Activated CD8-positive, alpha-beta T cell treated with anti-CD3 and anti-CD28 coated beads for 36 hours (primary cell): ENCODE measurements at regions not wholly inside any gene's neighbourhood (a gene's known extent, or its start where the extent isn't known, plus 50 kb on each side); places are given as distances from the start of the nearest gene placed in this dataset.

ENCODE experiments used
- ATAC-seq: fragments of 200-7000 bp; cut with Tn5 transposase; one replicate; pipeline ENCODE4 v1.10.0; 2021; ENCODE audit warnings: mild to moderate bottlenecking, moderate library complexity
- CTCF ChIA-PET: fragments of 350-600 bp; sonication (Branson Sonifier 250); formaldehyde crosslinking; loops from one replicate; lab custom pipeline; 2021; ENCODE audit warnings: antibody characterized with exemption; lab: Charles Lee
- POLR2A ChIA-PET: fragments of 350-600 bp; sonication (Branson Sonifier 250); formaldehyde crosslinking; loops from one replicate; lab custom pipeline; 2021; ENCODE audit warnings: antibody characterized with exemption; lab: Charles Lee
- DNase-seq: peaks from one replicate; pipeline ENCODE4 v3.0.0-alpha.2; 2020
- H3K27ac Mint-ChIP-seq: one replicate; pipeline ENCODE4 v1.8.0; 2021; ENCODE audit warnings: mild to moderate bottlenecking, mixed read lengths
- H3K27me3 Mint-ChIP-seq: one replicate; pipeline ENCODE4 v1.8.0; 2021; ENCODE audit warnings: mixed read lengths
- H3K36me3 Mint-ChIP-seq: one replicate; pipeline ENCODE4 v1.8.0; 2021; ENCODE audit warnings: low read depth, mixed read lengths
- H3K4me1 Mint-ChIP-seq: one replicate; pipeline ENCODE4 v1.8.0; 2021; ENCODE audit warnings: low read depth, mixed read lengths
- H3K4me3 Mint-ChIP-seq: one replicate; pipeline ENCODE4 v1.8.0; 2021; ENCODE audit warnings: mild to moderate bottlenecking, moderate library complexity, mixed read lengths
- H3K9me3 Mint-ChIP-seq: one replicate; pipeline ENCODE4 v1.8.0; 2021; ENCODE audit warnings: mixed read lengths
- intact Hi-C: fragments of 100-400 bp; cut with micrococcal nuclease; formaldehyde crosslinking; loops from one replicate; pipeline ENCODE4 v1.10.0; 2022
- TF ChIP-seq, protein P1 (sequence below): fragments of 200-600 bp; IDR thresholded peaks from one replicate; pipeline ENCODE4 v1.8.0; 2022; ENCODE audit warnings: antibody characterized with exemption, mild to moderate bottlenecking

DNA sequence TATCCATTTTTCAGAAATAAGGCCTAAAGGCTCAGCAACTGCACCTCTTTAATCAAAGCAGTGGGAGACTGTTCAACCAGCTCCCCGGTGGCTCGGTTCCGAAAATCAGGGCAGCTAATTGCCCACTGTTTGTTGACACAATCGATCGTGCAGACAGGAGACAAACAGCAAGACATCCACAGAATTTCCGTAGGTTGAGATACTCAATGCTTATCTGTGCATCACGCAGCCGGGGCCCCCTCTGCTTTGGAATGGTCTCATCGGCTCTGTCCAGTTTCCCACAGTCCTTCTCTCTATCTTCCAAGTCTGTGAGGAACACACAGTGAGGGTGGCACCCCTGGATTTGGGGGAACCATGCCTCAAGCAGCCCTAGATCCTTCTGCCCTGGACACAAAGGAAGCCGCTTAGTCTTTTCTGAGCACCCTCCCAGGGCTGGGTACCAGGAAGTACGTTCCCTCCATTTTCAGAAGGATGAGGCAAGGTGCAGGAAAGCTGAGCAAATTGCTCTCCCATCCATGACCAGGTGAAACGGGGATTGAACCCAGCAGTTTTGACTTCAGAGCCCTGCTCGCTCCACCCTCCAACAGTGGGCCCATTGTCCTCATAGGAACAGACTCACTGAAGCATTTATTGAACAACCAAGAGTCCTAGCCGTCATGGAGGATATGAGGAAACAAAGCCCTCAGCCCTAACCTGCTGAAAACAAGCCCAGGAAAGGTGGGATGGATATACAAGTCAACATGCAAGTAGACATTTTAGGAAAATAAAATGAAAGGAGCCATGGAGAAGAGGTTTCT, 70.7 kb downstream of the C16orf95 start:
- ATAC-seq = no peak
- Mint-ChIP-seq H3K27ac (no peak overlapping the region), H3K4me3 (no peak overlapping the region), H3K4me1 (peaks cover 7% of the 10 kb centered on the region), H3K27me3 (no peaks in the 10 kb centered on the region), H3K36me3 (no peaks in the 10 kb centered on the region), H3K9me3 (no peaks in the 10 kb centered on the region)
- no peak for DNase-seq
- ChIA-PET CTCF (interaction anchor here (1.2 kb wide), 2 partner anchors 32 to 44 kb away, joined by 3 to 4 read pairs; no protein-coding TSS in a partner anchor), POLR2A (interaction anchor here (0.6 kb wide), 1 partner anchor 645 kb away, joined by 3 read pairs; no protein-coding TSS in a partner anchor)
- intact Hi-C loops = no loop called here
- TF ChIP-seq, protein P1, sequence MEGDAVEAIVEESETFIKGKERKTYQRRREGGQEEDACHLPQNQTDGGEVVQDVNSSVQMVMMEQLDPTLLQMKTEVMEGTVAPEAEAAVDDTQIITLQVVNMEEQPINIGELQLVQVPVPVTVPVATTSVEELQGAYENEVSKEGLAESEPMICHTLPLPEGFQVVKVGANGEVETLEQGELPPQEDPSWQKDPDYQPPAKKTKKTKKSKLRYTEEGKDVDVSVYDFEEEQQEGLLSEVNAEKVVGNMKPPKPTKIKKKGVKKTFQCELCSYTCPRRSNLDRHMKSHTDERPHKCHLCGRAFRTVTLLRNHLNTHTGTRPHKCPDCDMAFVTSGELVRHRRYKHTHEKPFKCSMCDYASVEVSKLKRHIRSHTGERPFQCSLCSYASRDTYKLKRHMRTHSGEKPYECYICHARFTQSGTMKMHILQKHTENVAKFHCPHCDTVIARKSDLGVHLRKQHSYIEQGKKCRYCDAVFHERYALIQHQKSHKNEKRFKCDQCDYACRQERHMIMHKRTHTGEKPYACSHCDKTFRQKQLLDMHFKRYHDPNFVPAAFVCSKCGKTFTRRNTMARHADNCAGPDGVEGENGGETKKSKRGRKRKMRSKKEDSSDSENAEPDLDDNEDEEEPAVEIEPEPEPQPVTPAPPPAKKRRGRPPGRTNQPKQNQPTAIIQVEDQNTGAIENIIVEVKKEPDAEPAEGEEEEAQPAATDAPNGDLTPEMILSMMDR = no peak

DNA sequence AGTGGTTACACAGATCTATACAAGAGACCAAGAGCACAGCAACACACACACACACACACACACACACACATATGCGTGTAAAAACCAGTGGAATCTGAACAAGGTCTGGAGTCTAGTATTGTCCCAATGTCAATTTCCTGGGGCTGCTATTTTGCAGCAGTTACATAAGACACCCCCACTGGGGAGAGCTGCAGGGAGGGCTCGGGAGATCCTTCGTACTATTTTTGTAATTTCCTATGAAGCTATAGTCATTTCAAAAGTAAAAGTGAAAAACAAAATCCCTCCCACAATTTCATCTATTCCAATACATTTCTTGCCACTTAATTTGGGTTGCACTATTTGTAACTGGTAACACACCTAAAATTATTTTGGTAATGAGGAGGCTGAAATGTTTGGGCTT, 68.5 kb downstream of the C16orf95 start:
- TF ChIP-seq, protein P1 = no peak
- H3K4me3 Mint-ChIP-seq = no peak overlapping the region
- intact Hi-C loops = no loop called here
- no peaks in the 10 kb centered on the region for H3K36me3 Mint-ChIP-seq
- ChIA-PET POLR2A (no interaction called here), CTCF (no interaction called here)
- ATAC-seq = no peak
- H3K27ac Mint-ChIP-seq = no peak overlapping the region
- H3K4me1 Mint-ChIP-seq = peaks cover 12% of the 10 kb centered on the region
- H3K9me3 Mint-ChIP-seq = no peaks in the 10 kb centered on the region
- H3K27me3 Mint-ChIP-seq = no peaks in the 10 kb centered on the region
- DNase-seq = no peak

DNA sequence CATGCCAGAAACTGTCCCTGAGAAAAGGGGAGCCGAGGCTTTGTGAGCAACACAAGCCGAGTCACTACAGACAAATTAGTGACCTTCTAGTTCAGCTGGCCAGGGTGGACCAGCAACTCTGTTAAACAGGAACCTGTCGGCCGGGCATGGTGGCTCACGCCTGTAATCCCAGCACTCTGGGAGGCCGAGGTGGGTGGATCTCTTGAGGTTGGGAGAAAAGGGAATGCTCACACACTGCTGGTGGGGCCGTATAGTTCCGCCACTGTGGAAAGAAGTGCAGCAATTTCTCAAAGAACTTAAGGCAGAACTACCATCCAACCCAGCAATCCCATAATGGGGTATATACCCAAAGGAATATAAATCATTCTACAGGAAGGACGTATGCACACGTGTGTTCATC, 67.8 kb downstream of the C16orf95 start:
- Mint-ChIP-seq H3K27me3 (no peaks in the 10 kb centered on the region), H3K36me3 (no peaks in the 10 kb centered on the region), H3K4me3 (no peak overlapping the region), H3K4me1 (peaks cover 12% of the 10 kb centered on the region), H3K9me3 (no peaks in the 10 kb centered on the region), H3K27ac (no peak overlapping the region)
- intact Hi-C loops = no loop called here
- ChIA-PET POLR2A (no interaction called here), CTCF (no interaction called here)
- no peak for DNase-seq
- no peak for ATAC-seq
- TF ChIP-seq, protein P1 = no peak

DNA sequence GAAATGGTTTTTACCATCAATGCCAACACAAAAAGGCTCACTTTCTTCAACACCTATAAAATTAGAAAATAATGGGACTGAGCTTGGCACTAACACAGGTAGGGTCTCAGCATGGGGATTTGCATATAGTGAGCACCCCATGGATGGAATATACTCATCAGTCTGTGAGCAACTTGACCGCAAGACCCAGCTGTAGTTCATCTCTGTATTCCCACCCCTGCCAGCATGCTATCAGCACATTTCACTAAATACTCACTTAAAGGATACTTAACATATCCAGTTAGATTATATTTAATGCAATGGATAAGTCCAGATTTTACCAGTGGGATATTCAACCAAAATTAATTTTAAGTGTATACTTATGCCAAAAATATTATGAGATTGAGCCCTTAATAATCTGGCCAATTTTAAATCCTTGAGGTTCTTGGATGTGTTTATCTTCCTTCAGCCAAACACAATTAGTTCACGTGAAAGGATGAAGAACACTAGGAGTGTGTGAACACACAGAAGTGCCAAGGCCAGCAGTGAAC, 66.7 kb downstream of the C16orf95 start:
- intact Hi-C loops = no loop called here
- ChIA-PET POLR2A (no interaction called here), CTCF (no interaction called here)
- H3K27ac Mint-ChIP-seq = no peak overlapping the region
- H3K27me3 Mint-ChIP-seq = no peaks in the 10 kb centered on the region
- peaks cover 12% of the 10 kb centered on the region for H3K4me1 Mint-ChIP-seq
- no peaks in the 10 kb centered on the region for H3K9me3 Mint-ChIP-seq
- ATAC-seq (no peak), DNase-seq (no peak)
- no peak overlapping the region for H3K4me3 Mint-ChIP-seq
- TF ChIP-seq, protein P1 = no peak
- no peaks in the 10 kb centered on the region for H3K36me3 Mint-ChIP-seq

DNA sequence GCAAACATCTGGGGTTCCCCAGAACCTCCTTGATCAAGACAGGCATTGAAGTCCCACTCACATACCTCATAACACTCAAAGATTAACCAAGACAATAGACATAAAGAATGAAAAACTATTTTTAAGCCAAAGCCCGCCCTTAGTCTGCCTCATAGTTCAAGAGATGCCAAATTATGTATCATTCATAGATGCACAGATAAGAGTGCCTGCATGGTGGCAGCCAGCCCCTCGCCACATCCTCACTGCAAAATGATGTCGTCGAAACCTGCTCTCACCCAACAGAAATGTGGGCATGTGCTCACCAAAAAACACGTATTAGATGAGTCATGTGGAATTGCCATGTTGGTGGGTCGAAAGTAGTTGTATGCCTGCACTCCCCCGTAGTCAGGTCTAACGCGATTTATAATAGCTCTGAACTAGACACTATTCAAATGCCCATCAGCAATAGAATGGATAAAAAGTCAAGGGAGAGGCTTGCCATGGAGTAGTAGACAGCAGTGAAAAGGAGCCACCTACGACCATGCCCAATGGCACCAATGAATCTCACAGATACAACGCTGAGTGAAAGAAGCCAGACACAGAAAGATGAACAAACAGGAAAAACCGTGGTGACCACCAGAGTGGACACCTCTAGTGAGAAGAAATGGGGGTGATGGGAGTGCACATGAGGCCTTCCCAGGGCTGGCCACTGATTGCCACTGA, 64.8 kb downstream of the C16orf95 start:
- POLR2A ChIA-PET = no interaction called here
- TF ChIP-seq, protein P1 = no peak
- no peaks in the 10 kb centered on the region for H3K9me3 Mint-ChIP-seq
- peak; percentile 39 for DNase-seq
- CTCF ChIA-PET = no interaction called here
- H3K4me1 Mint-ChIP-seq = peaks cover 12% of the 10 kb centered on the region
- no peaks in the 10 kb centered on the region for H3K27me3 Mint-ChIP-seq
- no peak overlapping the region for H3K27ac Mint-ChIP-seq
- H3K36me3 Mint-ChIP-seq = no peaks in the 10 kb centered on the region
- intact Hi-C loops = no loop called here
- no peak overlapping the region for H3K4me3 Mint-ChIP-seq
- ATAC-seq = peak; percentile 68
